Activated CD4-positive, alpha-beta memory T cell treated with anti-CD3 and anti-CD28 coated beads for 36 hours (primary cell): ENCODE measurements at regions not wholly inside any gene's neighbourhood (a gene's known extent, or its start where the extent isn't known, plus 50 kb on each side); places are given as distances from the start of the nearest gene placed in this dataset. TPM values are rescaled to one million over a fixed set of nuclear protein-coding genes. Genes with fewer than 3 reads are reported as not detected.
"Not testable (repeated sequence)": the region's sequence is repeated elsewhere in the genome, so short reads cannot be mapped to it uniquely, and the experiment has no call there.

ENCODE experiments used
- CTCF ChIA-PET: fragments of 350-600 bp; sonication (Branson Sonifier 250); formaldehyde crosslinking; loops from one replicate; lab custom pipeline; 2021; ENCODE audit warnings: antibody characterized with exemption, inconsistent platforms; lab: Charles Lee
- POLR2A ChIA-PET: fragments of 350-600 bp; sonication (Branson Sonifier 250); formaldehyde crosslinking; loops from one replicate; lab custom pipeline; 2021; ENCODE audit warnings: antibody characterized with exemption; lab: Charles Lee
- DNase-seq: peaks from one replicate; pipeline ENCODE4 v3.0.0-alpha.2; 2020
- H3K27ac Mint-ChIP-seq: one replicate; pipeline ENCODE4 v1.8.0; 2021; ENCODE audit warnings: mixed read lengths
- H3K27me3 Mint-ChIP-seq: one replicate; pipeline ENCODE4 v1.8.0; 2021; ENCODE audit warnings: mixed read lengths
- H3K36me3 Mint-ChIP-seq: one replicate; pipeline ENCODE4 v1.8.0; 2021; ENCODE audit warnings: mixed read lengths
- H3K4me1 Mint-ChIP-seq: one replicate; pipeline ENCODE4 v1.8.0; 2021; ENCODE audit warnings: low read depth, mixed read lengths
- H3K4me3 Mint-ChIP-seq: one replicate; pipeline ENCODE4 v1.8.0; 2021; ENCODE audit warnings: mild to moderate bottlenecking, mixed read lengths
- H3K9me3 Mint-ChIP-seq: one replicate; pipeline ENCODE4 v1.8.0; 2021; ENCODE audit warnings: mixed read lengths
- intact Hi-C: fragments of 100-400 bp; cut with micrococcal nuclease; formaldehyde crosslinking; loops from one replicate; pipeline ENCODE4 v1.15.1; 2023
- microRNA-seq: library from miRNA; unstranded; fragments of <30 nt; microRNA quantifications from one replicate; pipeline ENCODE4 v1.2.0, GENCODE V29; 2022; ENCODE audit warnings: borderline number of aligned reads, borderline microRNAs expressed, borderline replicate concordance

DNA sequence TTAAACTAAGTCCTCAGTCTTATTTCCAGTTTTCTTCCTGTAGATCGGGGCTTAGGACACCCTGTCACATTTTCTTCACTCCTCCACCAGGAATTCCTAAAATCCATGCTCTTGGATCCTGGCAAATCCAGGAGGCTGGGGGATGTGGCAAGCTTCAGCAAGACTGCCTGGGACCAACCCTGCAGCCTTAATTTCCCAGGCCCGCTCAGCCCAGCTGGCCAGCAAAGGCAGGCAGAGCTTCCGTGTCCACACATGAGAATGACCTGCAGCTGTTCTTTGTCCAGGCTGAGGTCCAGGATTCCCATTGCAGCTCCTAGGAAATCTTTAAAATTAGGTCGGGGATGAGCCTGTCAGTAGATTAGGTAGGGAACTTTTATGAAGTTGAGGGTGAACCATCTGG, 146.7 kb downstream of the OR4F15 start:
- H3K4me3 Mint-ChIP-seq, H3K27ac Mint-ChIP-seq, CTCF ChIA-PET, intact Hi-C loops, DNase-seq, POLR2A ChIA-PET, H3K9me3 Mint-ChIP-seq, H3K36me3 Mint-ChIP-seq, H3K27me3 Mint-ChIP-seq, H3K4me1 Mint-ChIP-seq: not testable (repeated sequence)

GRCh38 chr15:101961263-101961662, 149.3 kb downstream of the OR4F15 start:
- H3K9me3 Mint-ChIP-seq, intact Hi-C loops, H3K36me3 Mint-ChIP-seq, DNase-seq, POLR2A ChIA-PET, H3K27ac Mint-ChIP-seq, H3K27me3 Mint-ChIP-seq, H3K4me3 Mint-ChIP-seq, H3K4me1 Mint-ChIP-seq, CTCF ChIA-PET: not testable (repeated sequence)

DNA sequence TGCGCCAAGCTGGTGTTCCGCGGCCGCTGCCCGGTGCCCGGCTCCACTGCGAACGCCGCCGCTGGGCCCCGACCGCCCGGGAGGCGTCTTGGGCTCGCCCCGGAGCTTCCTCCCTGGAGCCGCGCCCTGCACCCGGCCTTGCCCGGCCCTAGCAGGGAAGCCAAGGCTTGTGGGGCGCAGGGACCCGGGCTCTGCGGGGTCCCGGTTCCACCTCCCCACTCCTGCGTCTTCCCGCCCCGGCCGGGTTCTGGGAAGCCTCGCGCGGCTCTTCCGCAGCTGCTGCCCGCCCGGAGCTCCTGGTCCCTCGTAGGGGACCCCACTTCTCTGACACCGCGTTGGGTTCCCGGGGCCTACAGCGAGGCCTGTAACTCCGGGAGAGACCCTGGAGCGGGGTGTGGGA, 149.8 kb downstream of the OR4F15 start:
- H3K27me3 Mint-ChIP-seq, H3K27ac Mint-ChIP-seq, H3K9me3 Mint-ChIP-seq, H3K36me3 Mint-ChIP-seq, DNase-seq, H3K4me3 Mint-ChIP-seq, CTCF ChIA-PET, H3K4me1 Mint-ChIP-seq, POLR2A ChIA-PET, intact Hi-C loops: not testable (repeated sequence)

DNA sequence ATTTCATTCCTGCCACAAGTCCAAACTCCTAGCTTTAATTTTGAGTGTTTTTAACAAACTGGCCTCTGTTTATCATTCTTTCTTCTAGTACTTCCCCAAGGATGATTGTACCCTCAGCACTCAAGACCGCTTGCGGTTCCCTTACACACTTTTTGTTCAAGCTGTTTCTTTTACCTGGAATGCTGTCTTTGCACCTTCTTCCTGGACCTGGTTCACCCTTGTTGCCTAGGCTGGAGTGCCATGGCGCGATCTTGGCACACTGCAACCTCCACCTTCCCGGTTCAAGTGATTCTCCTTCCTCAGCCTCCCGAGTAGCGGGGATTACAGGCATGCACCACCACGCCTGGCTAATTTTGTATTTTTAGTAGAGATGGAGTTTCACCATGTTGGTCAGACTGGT, 151.7 kb downstream of the OR4F15 start:
- CTCF ChIA-PET, H3K36me3 Mint-ChIP-seq, POLR2A ChIA-PET, H3K4me3 Mint-ChIP-seq, H3K4me1 Mint-ChIP-seq, H3K27me3 Mint-ChIP-seq, H3K9me3 Mint-ChIP-seq, intact Hi-C loops, H3K27ac Mint-ChIP-seq, DNase-seq: not testable (repeated sequence)

DNA sequence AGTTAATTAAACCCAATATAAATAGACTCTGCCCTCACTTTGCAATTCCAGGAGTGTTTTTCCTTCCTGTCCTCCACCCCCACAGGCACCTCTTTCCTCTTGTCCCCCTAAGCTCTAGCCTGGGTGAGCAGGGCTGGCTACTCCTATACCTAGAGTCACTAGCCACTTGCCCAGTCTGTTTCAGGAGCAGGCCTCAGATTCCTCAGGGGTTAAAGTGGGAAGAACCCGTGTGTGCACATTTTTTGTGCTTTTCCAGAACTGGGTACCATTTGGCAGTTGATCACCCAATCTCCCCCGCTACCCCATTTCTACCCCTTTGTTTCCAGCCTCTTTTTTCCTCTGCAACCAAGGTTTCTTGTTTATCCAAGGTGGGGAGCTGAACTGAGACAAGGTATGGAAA, 153.4 kb downstream of the OR4F15 start:
- H3K4me3 Mint-ChIP-seq, H3K9me3 Mint-ChIP-seq, H3K36me3 Mint-ChIP-seq, H3K27ac Mint-ChIP-seq, POLR2A ChIA-PET, CTCF ChIA-PET, intact Hi-C loops, H3K4me1 Mint-ChIP-seq, DNase-seq, H3K27me3 Mint-ChIP-seq: not testable (repeated sequence)

DNA sequence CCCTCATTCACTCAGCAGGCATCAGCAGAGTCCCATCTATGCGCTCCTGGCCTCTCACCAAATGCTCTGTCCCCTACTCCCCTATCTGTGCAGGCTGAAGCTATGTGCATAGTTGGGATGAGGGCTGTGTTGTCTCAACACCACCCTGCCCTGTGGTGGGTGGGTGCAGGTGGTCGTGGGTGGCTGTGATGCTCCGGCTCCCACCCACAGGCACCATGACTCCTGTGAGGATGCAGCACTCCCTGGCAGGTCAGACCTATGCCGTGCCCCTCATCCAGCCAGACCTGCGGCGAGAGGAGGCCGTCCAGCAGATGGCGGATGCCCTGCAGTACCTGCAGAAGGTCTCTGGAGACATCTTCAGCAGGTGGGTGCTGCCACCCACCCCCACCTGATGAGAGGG, 153.9 kb downstream of the OR4F15 start:
- H3K27ac Mint-ChIP-seq, H3K27me3 Mint-ChIP-seq, DNase-seq, H3K9me3 Mint-ChIP-seq, POLR2A ChIA-PET, H3K4me1 Mint-ChIP-seq, intact Hi-C loops, H3K4me3 Mint-ChIP-seq, CTCF ChIA-PET, H3K36me3 Mint-ChIP-seq: not testable (repeated sequence)

- H3K36me3 Mint-ChIP-seq, CTCF ChIA-PET, H3K27me3 Mint-ChIP-seq, H3K27ac Mint-ChIP-seq, H3K4me1 Mint-ChIP-seq, DNase-seq, intact Hi-C loops, H3K9me3 Mint-ChIP-seq, H3K4me3 Mint-ChIP-seq, POLR2A ChIA-PET: not testable (repeated sequence)
Measured at GRCh38 chr15:101967364-101967763, 155.4 kb downstream of the OR4F15 start.

DNA sequence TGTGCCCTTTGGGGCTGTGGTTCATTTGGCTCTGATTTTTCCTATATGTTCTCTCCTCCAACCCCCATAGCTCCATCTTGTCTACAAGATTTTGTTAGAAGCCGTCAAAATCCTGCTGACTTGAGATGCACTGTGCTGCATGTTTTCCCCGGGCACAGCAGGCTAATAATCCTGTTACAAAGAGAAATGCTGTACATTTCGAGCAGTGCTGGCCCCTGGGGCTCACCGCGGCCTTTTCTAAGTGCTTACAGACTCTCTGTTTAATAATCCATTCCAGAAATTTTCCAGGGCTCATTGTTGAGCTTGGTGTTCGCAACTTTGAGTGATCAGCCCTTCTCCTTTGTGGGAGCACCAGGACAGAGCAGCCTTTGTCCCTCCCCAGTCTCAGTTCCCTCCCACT, 158.6 kb downstream of the OR4F15 start:
- H3K9me3 Mint-ChIP-seq, DNase-seq, H3K36me3 Mint-ChIP-seq, CTCF ChIA-PET, H3K27me3 Mint-ChIP-seq, H3K27ac Mint-ChIP-seq, H3K4me1 Mint-ChIP-seq, H3K4me3 Mint-ChIP-seq, POLR2A ChIA-PET, intact Hi-C loops: not testable (repeated sequence)

DNA sequence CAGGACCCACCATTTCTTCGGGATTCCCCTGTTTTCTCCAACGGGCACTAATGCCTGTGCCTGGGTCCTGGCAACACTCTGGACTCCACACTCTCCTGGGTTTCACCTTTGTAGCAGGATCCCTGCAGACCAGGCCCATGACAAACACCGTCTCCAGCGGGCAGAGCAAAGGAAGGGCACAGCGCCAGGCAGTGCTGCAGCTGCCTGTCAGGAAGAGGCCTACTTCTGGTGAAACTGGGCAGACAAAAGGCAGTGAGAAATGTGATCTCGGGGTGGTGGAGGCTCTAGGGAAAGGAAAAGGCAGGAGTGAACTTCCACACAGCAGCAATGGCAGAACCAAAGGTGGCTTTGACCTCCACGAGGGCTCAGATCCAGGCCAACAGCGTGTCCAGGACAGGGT, 165.3 kb downstream of the OR4F15 start:
- H3K27me3 Mint-ChIP-seq, H3K4me3 Mint-ChIP-seq, H3K9me3 Mint-ChIP-seq, CTCF ChIA-PET, intact Hi-C loops, H3K27ac Mint-ChIP-seq, H3K4me1 Mint-ChIP-seq, POLR2A ChIA-PET, H3K36me3 Mint-ChIP-seq, DNase-seq: not testable (repeated sequence)

DNA sequence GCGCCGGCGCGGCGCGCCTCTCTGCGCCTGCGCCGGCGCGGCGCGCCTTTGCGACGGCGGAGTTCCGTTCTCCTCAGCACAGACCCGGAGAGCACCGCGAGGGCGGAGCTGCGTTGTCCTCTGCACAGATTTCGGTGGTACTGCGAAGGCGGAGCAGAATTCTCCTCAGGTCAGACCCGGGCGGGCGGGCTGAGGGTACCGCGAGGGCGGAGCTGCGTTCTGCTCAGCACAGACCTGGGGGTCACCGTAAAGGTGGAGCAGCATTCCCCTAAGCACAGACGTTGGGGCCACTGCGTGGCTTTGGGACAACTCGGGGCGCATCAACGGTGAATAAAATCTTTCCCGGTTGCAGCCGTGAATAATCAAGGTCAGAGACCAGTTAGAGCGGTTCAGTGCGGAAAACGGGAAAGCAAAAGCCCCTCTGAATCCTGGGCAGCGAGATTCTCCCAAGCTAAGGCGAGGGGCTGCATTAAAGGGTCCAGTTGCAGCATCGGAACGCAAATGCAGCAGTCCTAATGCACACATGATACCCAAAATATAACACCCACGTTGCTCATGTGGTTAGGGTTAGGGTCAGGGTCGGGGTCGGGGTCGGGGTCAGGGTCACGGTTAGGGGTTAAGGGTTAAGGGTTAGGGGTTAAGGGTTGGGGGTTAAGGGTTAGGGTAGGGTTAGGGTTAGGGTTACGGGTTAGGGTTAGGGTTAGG, 168.4 kb downstream of the OR4F15 start:
- H3K27ac Mint-ChIP-seq, H3K4me1 Mint-ChIP-seq, CTCF ChIA-PET, H3K27me3 Mint-ChIP-seq, POLR2A ChIA-PET, H3K4me3 Mint-ChIP-seq, H3K36me3 Mint-ChIP-seq, H3K9me3 Mint-ChIP-seq, intact Hi-C loops: not testable (repeated sequence)
- DNase-seq, result peak; percentile 15

Small RNAs in the stretch of these regions (microRNA-seq; reads per million reads assigned to microRNA genes)
- gene MIR1302-10 (not detected), gene MIR6859-3 (not detected)
